ENCODE measurements at regions not wholly inside any gene's neighbourhood (a gene's known extent, or its start where the extent isn't known, plus 50 kb on each side); places are given as distances from the start of the nearest gene placed in this dataset.
A peak's percentile ranks its signal among the peaks of the same experiment; 100 is the strongest.

- peaks cover 31% of the 10 kb centered on the region for H3K4me1 ChIP-seq (ENCODE audit: insufficient read depth, low read length, severe bottlenecking)
- no peaks in the 10 kb centered on the region for H3K9me3 ChIP-seq (ENCODE audit: low read length)
- H3K27ac ChIP-seq (ENCODE audit: low read depth, low read length, poor library complexity, severe bottlenecking), result no peak overlapping the region
- H3K9ac ChIP-seq (ENCODE audit: low read length), result no peak overlapping the region
- no peaks in the 10 kb centered on the region for H3K27me3 ChIP-seq (ENCODE audit: insufficient read depth, low read length)
- H3K36me3 ChIP-seq (ENCODE audit: insufficient read depth, low read length), result peaks cover 74% of the 10 kb centered on the region
- no peak overlapping the region for H3K4me3 ChIP-seq (ENCODE audit: low read depth, low read length, poor library complexity, severe bottlenecking)
- TF ChIP-seq CTCF (IDR thresholded peaks at IDR 0.05; ENCODE audit: low read length), result no peak
- TF ChIP-seq EZH2 (IDR thresholded peaks at IDR 0.05; ENCODE audit: borderline replicate concordance, low read length), result no peak
- no peak overlapping the region for H3K4me2 ChIP-seq (ENCODE audit: low read length)
- no peaks in the 10 kb centered on the region for H3K9me2 ChIP-seq (ENCODE audit: low read depth, low read length)
- H3K79me2 ChIP-seq (ENCODE audit: insufficient read depth, low read length), result peaks cover 48% of the 10 kb centered on the region
- H3F3A ChIP-seq (ENCODE audit: insufficient read depth, low read length), result no peaks in the 10 kb centered on the region
- H2AFZ ChIP-seq (ENCODE audit: low read length), result no peak overlapping the region
- no peaks in the 10 kb centered on the region for H4K20me1 ChIP-seq (ENCODE audit: insufficient read depth, low read length)
These were observed 71.2 kb downstream of the C9orf152 start for GRCh38 chr9:110136802-110137201.

GRCh38 chr9:110140276-110140675 is 67.7 kb downstream of the C9orf152 start:
- no peaks in the 10 kb centered on the region for H3F3A ChIP-seq (ENCODE audit: insufficient read depth, low read length)
- no peak for TF ChIP-seq CTCF (IDR thresholded peaks at IDR 0.05; ENCODE audit: low read length)
- no peak for TF ChIP-seq EZH2 (IDR thresholded peaks at IDR 0.05; ENCODE audit: borderline replicate concordance, low read length)
- peaks cover 69% of the 10 kb centered on the region for H3K36me3 ChIP-seq (ENCODE audit: insufficient read depth, low read length)
- no peak overlapping the region for H3K27ac ChIP-seq (ENCODE audit: low read depth, low read length, poor library complexity, severe bottlenecking)
- H3K4me3 ChIP-seq (ENCODE audit: low read depth, low read length, poor library complexity, severe bottlenecking), result no peak overlapping the region
- H3K9me2 ChIP-seq (ENCODE audit: low read depth, low read length), result no peaks in the 10 kb centered on the region
- peaks cover 47% of the 10 kb centered on the region for H3K4me1 ChIP-seq (ENCODE audit: insufficient read depth, low read length, severe bottlenecking)
- H2AFZ ChIP-seq (ENCODE audit: low read length), result no peak overlapping the region
- no peaks in the 10 kb centered on the region for H3K9me3 ChIP-seq (ENCODE audit: low read length)
- no peak overlapping the region for H3K9ac ChIP-seq (ENCODE audit: low read length)
- H4K20me1 ChIP-seq (ENCODE audit: insufficient read depth, low read length), result no peaks in the 10 kb centered on the region
- no peak overlapping the region for H3K4me2 ChIP-seq (ENCODE audit: low read length)
- H3K27me3 ChIP-seq (ENCODE audit: insufficient read depth, low read length), result no peaks in the 10 kb centered on the region
- peaks cover 58% of the 10 kb centered on the region for H3K79me2 ChIP-seq (ENCODE audit: insufficient read depth, low read length)

GRCh38 chr9:110141227-110141793 is 66.6 kb downstream of the C9orf152 start:
- Histone ChIP-seq H3K27ac (ENCODE audit: low read depth, low read length, poor library complexity, severe bottlenecking) (peak overlapping the region; percentile 7), H3K36me3 (ENCODE audit: insufficient read depth, low read length) (peaks cover 59% of the 10 kb centered on the region), H3K9me2 (ENCODE audit: low read depth, low read length) (no peaks in the 10 kb centered on the region), H3K9me3 (ENCODE audit: low read length) (no peaks in the 10 kb centered on the region), H3F3A (ENCODE audit: insufficient read depth, low read length) (no peaks in the 10 kb centered on the region), H3K4me1 (ENCODE audit: insufficient read depth, low read length, severe bottlenecking) (peaks cover 56% of the 10 kb centered on the region), H2AFZ (ENCODE audit: low read length) (no peak overlapping the region), H3K4me3 (ENCODE audit: low read depth, low read length, poor library complexity, severe bottlenecking) (no peak overlapping the region), H3K9ac (ENCODE audit: low read length) (no peak overlapping the region), H3K4me2 (ENCODE audit: low read length) (peak overlapping the region; percentile 8; the same call in 1 of the 2 replicates), H4K20me1 (ENCODE audit: insufficient read depth, low read length) (no peaks in the 10 kb centered on the region), H3K27me3 (ENCODE audit: insufficient read depth, low read length) (no peaks in the 10 kb centered on the region), H3K79me2 (ENCODE audit: insufficient read depth, low read length) (peaks cover 68% of the 10 kb centered on the region)
- TF ChIP-seq EZH2 (IDR thresholded peaks at IDR 0.05; ENCODE audit: borderline replicate concordance, low read length), result no peak
- TF ChIP-seq CTCF (IDR thresholded peaks at IDR 0.05; ENCODE audit: low read length), result no peak
